ENCODE measurements at regions not wholly inside any gene's neighbourhood (a gene's known extent, or its start where the extent isn't known, plus 50 kb on each side); places are given as distances from the start of the nearest gene placed in this dataset.
A peak's percentile ranks its signal among the peaks of the same experiment; 100 is the strongest.

DNA sequence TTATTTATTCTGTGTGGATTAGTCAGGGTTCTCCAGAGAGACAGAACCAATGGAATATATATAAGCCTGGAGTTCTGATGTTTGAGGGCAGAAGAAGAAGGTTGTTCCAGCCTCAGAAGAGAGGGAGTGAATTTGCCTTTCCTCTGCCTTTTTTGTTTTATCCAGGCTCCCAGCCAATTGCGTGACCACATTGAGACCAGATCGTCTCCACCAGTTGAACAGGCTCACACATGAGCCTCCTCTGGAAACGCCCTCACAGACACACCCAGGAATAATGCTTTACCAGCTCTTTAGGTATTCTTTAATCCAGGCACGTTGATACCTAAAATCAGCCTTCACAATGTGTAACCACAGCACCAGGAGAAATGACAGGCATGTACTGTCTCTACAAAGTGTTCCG is 923.1 kb downstream of the TBL1XR1 start:
- CTCF ChIA-PET = no interaction called here
- DNase-seq (ENCODE audit: low spot score) = no peak

GRCh38 chr3:176262071-176262470 is 935.2 kb downstream of the TBL1XR1 start:
- no peaks in the 10 kb centered on the region for H3K4me1 ChIP-seq (ENCODE audit: insufficient read depth, low read length, poor library complexity, severe bottlenecking)
- ChIA-PET POLR2A (ENCODE audit: low non-redundant PET) (no interaction called here), CTCF (no interaction called here)
- H3K27me3 ChIP-seq (replicated peaks; ENCODE audit: insufficient read depth, low read depth, low read length, poor library complexity) = no peaks in the 10 kb centered on the region
- H3K9me3 ChIP-seq (ENCODE audit: low read depth, low read length, poor library complexity, severe bottlenecking) = no peaks in the 10 kb centered on the region
- H3K27ac ChIP-seq (ENCODE audit: low read depth, low read length, poor library complexity, severe bottlenecking) = no peak overlapping the region
- DNase-seq (ENCODE audit: low spot score) = no peak
- TF ChIP-seq EZH2 (IDR thresholded peaks at IDR 0.05; ENCODE audit: borderline replicate concordance, low read depth, low read length, poor library complexity, severe bottlenecking) (no peak), CTCF (conservative IDR thresholded peaks at IDR 0.05; ENCODE audit: low read depth, low read length) (no peak)
- BruUV-seq (replicated peaks) = no TSS peak
- intact Hi-C loops (cut with micrococcal nuclease; ENCODE audit: unreplicated experiment) = no loop called here
- H3K36me3 ChIP-seq (ENCODE audit: insufficient read depth, low read length, poor library complexity, severe bottlenecking) = no peaks in the 10 kb centered on the region
- no peak overlapping the region for H3K4me3 ChIP-seq (ENCODE audit: low read depth, low read length, poor library complexity, severe bottlenecking)

More for the DNA sequence above, 923.1 kb downstream of the TBL1XR1 start:
- H3K9me3 ChIP-seq (ENCODE audit: low read depth, low read length, poor library complexity, severe bottlenecking) = no peaks in the 10 kb centered on the region
- H3K27ac ChIP-seq (ENCODE audit: low read depth, low read length, poor library complexity, severe bottlenecking) = no peak overlapping the region
- intact Hi-C loops (cut with micrococcal nuclease; ENCODE audit: unreplicated experiment) = no loop called here
- H3K27me3 ChIP-seq (replicated peaks; ENCODE audit: insufficient read depth, low read depth, low read length, poor library complexity) = no peaks in the 10 kb centered on the region
- POLR2A ChIA-PET (ENCODE audit: low non-redundant PET) = no interaction called here
- no peak for TF ChIP-seq CTCF (conservative IDR thresholded peaks at IDR 0.05; ENCODE audit: low read depth, low read length)
- no peak for TF ChIP-seq EZH2 (IDR thresholded peaks at IDR 0.05; ENCODE audit: borderline replicate concordance, low read depth, low read length, poor library complexity, severe bottlenecking)
- H3K4me1 ChIP-seq (ENCODE audit: insufficient read depth, low read length, poor library complexity, severe bottlenecking) = no peaks in the 10 kb centered on the region
- H3K4me3 ChIP-seq (ENCODE audit: low read depth, low read length, poor library complexity, severe bottlenecking) = no peak overlapping the region
- BruUV-seq (replicated peaks) = no TSS peak
- no peaks in the 10 kb centered on the region for H3K36me3 ChIP-seq (ENCODE audit: insufficient read depth, low read length, poor library complexity, severe bottlenecking)

DNA sequence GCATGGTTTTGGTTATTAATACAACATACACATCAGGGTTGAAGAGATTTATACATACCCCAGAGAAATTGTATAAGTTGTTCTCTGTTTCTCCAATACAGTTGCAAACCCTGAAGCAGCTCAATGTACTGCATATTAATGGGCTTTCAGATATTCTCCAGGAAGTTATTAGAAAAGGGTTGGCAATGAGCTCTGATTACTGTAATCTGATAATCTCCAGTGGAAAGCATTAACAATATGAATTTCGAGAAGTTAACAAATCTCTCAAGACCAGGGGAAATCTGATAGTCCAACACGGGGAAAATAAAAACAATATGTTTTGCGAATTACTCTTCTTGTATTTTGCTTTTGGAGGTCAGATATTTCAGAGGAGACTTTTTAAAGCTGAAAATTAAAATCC is 950.1 kb downstream of the TBL1XR1 start:
- DNase-seq (ENCODE audit: low spot score) = peak; percentile 18
- BruUV-seq (replicated peaks) = no TSS peak
- H3K27me3 ChIP-seq (replicated peaks; ENCODE audit: insufficient read depth, low read depth, low read length, poor library complexity) = no peaks in the 10 kb centered on the region
- no peaks in the 10 kb centered on the region for H3K9me3 ChIP-seq (ENCODE audit: low read depth, low read length, poor library complexity, severe bottlenecking)
- H3K4me3 ChIP-seq (ENCODE audit: low read depth, low read length, poor library complexity, severe bottlenecking) = no peak overlapping the region
- H3K36me3 ChIP-seq (ENCODE audit: insufficient read depth, low read length, poor library complexity, severe bottlenecking) = no peaks in the 10 kb centered on the region
- POLR2A ChIA-PET (ENCODE audit: low non-redundant PET) = no interaction called here
- CTCF ChIA-PET = no interaction called here
- intact Hi-C loops (cut with micrococcal nuclease; ENCODE audit: unreplicated experiment) = no loop called here
- TF ChIP-seq EZH2 (IDR thresholded peaks at IDR 0.05; ENCODE audit: borderline replicate concordance, low read depth, low read length, poor library complexity, severe bottlenecking) (no peak), CTCF (conservative IDR thresholded peaks at IDR 0.05; ENCODE audit: low read depth, low read length) (no peak)
- no peak overlapping the region for H3K27ac ChIP-seq (ENCODE audit: low read depth, low read length, poor library complexity, severe bottlenecking)
- no peaks in the 10 kb centered on the region for H3K4me1 ChIP-seq (ENCODE audit: insufficient read depth, low read length, poor library complexity, severe bottlenecking)
